HL-60/S4 treated with retinoic acid at 250 ng/mL for 4 days and 3 days (cell line): ENCODE measurements at regions not wholly inside any gene's neighbourhood (a gene's known extent, or its start where the extent isn't known, plus 50 kb on each side); places are given as distances from the start of the nearest gene placed in this dataset.

ENCODE experiments used
- in situ Hi-C: fragments of 300-500 bp; cut with MboI; formaldehyde crosslinking; loops from 2 replicates; pipeline ENCODE4 v1.7.0; 2022; ENCODE audit warnings: low sequenced_read_pairs

GRCh38 chr9:116058421-116058820 is 95.2 kb upstream of the PAPPA start:
- in situ Hi-C loops = no loop called here

DNA sequence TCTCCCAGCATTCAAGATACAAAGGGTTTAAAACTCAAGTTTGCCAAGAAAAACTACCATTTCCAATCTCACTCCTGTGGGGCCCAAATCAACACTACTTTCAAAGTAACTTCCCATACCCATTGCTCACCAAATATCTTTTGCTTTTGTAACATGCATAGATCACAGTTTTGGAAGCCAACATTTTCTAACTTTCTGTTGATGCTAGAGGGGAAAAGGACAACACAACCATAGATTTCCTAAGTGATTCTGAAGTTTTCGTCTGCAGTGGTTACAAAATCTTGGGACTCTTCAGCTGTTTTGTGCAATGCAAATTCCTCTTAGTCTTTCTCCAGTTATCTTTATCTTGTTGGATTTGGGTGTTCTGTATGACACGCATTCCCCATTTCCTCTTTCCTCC is 94.1 kb upstream of the PAPPA start:
- in situ Hi-C loops = no loop called here

- in situ Hi-C loops = no loop called here
Measured at GRCh38 chr9:116060631-116061030, 93.0 kb upstream of the PAPPA start.

DNA sequence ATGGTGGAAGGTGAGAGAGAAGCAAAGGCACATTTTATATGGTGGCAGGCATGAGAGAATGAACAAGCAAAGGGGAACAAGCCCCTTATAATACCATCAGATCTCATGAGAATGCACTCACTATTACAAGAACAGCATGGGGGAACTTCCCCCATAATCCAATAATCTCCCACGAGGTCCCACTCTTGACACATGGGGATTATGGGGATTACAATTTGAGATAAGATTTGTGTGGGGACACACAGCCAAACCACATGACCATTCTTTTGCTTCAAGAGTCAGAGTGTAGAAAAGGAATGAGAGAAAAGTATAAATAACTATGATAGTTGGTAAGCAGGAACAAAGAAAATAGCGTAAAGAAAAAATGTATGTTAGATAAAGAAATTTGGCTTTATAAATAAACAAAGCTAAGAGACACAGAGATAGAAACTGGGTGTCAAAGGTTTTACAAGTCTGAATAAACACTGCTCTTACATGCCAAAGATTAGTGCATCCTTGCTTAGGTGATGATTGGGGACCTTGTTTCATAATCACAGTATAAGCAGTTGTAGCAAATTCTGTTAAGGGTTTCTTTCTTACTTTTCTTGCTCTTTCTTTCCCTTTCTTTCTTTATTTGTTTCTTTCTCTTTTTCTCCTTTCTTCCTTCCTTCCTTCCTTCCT is 91.9 kb upstream of the PAPPA start:
- in situ Hi-C loops = no loop called here

DNA sequence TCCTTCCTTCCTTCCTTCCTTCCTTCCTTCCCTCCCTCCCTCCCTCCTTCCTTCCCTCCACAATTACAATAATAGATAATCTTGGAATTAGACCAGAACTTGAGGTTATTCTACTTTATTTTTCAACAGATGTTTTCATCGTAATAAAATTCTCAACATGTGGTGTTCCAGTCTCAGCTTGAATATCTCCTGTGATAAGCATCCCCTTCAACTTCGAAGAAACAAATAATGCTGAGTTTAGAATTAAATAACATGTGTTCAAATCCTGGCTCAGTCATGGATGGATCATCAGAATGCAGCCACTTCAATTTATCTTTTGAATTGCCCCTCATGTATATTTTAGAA is 91.4 kb upstream of the PAPPA start:
- in situ Hi-C loops = no loop called here

GRCh38 chr9:116064970-116065369 is 88.6 kb upstream of the PAPPA start:
- in situ Hi-C loops = no loop called here

GRCh38 chr9:116066221-116066620 is 87.4 kb upstream of the PAPPA start:
- in situ Hi-C loops = no loop called here

GRCh38 chr9:116067566-116067965 is 86.0 kb upstream of the PAPPA start:
- in situ Hi-C loops = no loop called here

DNA sequence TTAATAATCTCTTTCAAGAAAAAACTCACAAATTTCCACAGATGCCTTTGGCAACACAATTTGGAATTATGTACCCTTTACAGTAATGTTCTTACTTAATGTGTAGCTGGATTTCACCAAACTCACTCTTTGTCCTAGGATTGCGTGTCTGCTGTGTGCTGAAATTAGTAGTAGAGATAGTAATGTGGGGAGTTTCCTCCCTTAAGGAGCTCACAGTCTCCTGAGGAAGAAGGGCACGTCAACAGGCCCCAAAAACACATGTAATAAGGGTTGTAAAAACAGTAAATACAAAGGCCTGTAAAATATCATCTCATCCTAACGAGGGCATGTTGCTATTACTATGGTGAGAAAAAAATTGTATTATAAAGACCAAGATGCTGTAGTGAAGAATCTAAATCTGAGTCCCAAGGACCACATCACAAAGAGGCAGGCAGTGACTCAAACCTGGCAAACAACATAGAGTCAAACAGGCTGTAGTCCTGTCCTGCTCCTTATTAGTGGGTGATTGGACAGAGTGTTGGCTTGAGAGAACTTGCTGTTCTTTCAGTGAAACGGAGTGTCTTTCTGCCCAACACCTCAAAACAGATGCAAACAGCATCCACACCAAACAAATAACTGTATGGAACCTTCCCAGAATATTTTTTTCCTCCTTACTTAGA is 83.2 kb upstream of the PAPPA start:
- in situ Hi-C loops = no loop called here

GRCh38 chr9:116072046-116072445 is 81.5 kb upstream of the PAPPA start:
- in situ Hi-C loops = no loop called here

- in situ Hi-C loops = no loop called here
Measured at GRCh38 chr9:116073826-116074225, 79.8 kb upstream of the PAPPA start.

DNA sequence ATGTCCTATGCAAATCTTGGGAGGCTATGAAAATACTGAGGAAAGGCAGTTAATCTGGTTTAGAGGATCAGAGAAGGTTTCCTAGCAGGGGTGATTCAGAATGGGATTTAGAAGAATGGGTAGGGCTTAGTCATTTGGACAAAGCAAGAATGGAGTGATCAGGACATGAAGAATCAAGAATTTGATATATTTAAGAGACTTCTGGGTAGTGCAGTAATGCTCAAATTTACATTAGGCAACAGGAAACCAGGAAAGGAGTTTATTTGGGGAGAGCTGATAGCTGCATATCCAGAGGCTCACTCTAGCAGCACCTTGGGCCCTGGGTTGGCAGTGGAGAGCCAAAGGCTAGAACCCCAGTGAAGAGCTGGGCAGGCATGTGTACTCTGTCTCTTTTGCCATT is 78.9 kb upstream of the PAPPA start:
- in situ Hi-C loops = no loop called here

DNA sequence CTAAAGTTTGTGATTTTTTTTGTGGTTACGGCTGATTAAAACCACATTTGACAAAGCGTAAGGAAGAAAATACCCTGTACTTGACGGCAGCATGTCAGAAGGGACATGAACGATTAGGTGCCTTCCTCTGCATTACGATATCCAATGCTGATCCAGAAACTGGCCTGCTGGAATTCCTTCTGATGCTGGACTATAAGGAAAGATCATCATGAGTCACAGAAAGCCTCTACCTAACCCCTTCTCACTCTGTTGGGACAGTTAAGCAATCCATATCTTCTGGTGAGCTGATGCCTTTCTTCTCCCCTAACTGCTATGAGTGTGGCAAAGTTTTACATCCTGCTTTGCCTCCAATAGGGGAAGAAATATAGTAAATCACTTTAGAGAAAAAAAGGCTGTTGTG is 78.4 kb upstream of the PAPPA start:
- in situ Hi-C loops = no loop called here

DNA sequence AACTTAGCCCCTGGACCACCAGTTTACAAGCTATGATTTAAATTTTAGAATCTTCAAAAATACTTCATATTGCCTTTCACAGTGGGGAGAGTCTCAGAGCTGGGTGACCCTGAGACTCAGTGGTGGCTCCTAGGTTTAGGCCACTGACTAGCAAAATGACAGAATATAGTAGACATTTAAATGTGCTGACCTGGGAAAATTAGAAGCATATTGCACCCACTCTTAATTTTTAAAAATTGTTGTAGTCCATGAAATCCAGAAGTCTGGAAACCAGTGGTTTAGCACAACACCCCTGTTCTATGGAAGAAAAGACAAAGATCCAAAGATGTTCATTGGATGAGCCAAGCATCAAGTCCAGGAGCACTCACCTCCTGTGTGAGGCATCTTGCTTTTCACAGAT is 75.0 kb upstream of the PAPPA start:
- in situ Hi-C loops = no loop called here

- in situ Hi-C loops = no loop called here
Measured at GRCh38 chr9:116080561-116080960, 73.0 kb upstream of the PAPPA start.

DNA sequence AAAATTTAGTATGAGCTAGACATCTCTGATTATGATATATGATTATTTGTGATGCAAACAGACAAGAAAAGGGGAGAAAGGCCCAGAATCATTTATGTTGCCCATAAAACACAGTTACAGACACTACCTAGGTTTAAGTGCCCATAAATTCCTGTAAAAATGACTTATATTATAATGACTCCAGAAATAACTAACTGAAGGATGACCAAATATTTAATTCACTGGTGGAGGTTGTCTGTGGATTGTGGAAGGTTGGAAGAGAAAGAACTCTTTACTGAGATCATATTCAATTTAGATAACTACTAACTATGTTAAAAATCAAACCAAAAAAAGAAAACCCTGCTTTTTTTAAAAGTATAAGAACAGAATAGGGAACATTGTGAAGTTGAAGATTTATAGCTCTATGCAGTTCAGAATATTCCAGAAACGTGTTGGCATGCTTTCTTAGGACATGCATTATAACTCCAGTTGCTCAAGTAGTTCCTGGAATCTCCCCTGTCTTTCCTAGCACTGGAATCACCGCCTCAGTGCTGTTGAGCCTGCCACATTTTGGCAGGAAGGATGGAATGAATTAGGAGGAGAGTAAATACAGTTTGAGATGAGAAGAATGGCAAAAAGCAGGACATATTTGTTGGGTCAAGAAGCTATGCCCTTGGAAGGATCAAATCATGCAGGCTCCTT is 72.0 kb upstream of the PAPPA start:
- in situ Hi-C loops = no loop called here

DNA sequence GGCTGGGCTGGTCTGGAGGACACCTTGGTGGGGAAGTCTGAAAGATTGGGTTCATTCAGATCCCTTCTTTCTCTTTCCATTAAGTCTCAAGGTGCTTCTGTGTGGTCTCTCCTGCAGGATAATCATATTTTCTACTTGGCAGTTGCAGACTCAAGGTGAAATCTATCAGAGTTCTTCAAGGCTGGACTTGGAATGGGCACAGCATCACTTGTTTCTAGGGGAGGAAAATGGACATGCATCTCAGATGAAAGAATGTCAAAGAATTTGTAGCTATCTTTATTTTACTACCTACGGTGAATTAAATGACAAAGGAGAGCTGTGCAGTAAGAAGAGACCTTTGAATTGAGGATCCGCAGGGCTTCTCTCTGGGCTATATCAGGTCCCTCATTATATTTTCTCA is 69.8 kb upstream of the PAPPA start:
- in situ Hi-C loops = no loop called here

- in situ Hi-C loops = no loop called here
Measured at GRCh38 chr9:116084497-116084896, 69.1 kb upstream of the PAPPA start.

- in situ Hi-C loops = no loop called here
Measured at GRCh38 chr9:116087246-116087645, 66.3 kb upstream of the PAPPA start.

DNA sequence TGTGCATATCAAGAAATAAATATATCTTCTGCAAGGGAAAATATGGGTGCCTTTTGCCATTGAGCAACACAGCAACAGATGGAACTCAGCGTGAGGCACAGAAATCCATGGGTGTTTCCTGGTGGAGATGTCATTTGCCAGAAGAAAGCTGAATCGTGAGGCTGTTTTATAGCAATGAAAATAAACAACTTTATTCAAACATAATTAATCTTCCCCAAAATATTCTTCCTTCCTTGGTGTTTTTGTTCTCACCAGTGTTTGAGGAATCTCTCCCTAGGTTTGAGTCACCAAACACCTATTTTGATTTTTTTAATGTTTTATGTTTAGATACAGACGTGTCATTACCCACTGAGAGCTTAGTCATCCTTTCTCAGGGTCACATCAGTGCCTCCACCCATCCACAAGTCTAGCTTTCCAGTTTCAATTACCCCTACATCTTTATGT is 65.8 kb upstream of the PAPPA start:
- in situ Hi-C loops = no loop called here

DNA sequence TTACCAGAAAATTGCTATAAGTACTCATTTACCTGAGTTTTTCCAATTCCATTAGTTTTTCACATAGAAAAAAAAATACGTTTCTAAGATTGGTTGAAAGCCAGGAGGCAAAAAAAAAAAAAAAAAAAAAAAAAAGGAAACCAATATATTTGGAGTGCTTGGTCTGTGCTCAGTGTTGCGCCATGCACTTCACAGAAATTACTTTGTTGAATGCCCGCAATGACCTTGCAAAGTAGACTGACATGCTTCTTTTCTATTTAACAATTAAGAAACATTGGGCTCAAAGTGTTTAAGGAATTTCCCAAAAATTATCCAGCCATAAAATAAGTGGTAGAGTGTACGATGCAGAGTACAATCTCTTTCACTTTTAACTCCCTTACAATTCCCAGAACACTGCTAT is 65.2 kb upstream of the PAPPA start:
- in situ Hi-C loops = no loop called here

DNA sequence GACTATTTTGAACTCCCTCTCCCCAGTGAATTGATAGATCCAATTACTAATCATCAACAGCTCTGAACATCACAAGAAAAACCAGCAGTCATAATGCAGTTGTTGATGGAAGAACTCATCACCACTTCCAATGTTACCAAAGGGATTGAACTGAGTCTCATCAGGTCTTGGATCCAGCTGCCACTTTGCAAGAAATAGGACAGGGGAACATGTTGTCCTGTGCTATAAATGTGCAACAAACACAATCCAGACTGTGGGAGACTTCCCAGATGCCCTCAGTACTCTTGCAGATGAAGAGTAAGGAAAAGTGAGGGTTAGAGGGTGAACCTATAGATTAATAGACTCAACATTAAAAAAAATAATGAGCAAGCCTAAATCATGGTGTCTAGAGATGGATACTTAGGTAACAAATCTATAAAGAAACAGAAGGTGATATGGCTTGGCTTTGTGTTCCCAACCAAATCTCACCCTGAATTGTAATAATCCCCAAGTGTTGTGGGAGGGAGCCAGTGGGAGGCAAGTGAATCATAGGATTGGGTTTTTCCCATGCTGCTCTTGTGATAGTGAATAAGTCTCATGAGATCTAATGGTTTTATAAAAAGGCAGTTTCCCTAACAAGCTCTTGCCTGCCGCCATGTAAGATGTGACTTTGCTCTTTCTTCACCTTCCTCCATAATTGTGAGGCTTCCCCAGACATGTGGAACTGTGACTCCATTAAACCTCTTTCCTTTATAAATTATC is 63.4 kb upstream of the PAPPA start:
- in situ Hi-C loops = no loop called here
